ENCODE measurements at regions not wholly inside any gene's neighbourhood (a gene's known extent, or its start where the extent isn't known, plus 50 kb on each side); places are given as distances from the start of the nearest gene placed in this dataset.

GRCh38 chr1:64340361-64340760 lies 129.6 kb upstream of the CACHD1 start:
- Histone ChIP-seq H3K9ac (ENCODE audit: low read depth in 1 of 2, low read length in 2 of 2) (no peak overlapping the region), H3K27me3 (ENCODE audit: control insufficient read depth in 4 of 4, insufficient read depth in 4 of 4, low read length in 3 of 4) (no peaks in the 10 kb centered on the region), H3K27ac (ENCODE audit: low read depth in 1 of 2, low read length in 2 of 2) (no peak overlapping the region), H3K4me3 (ENCODE audit: low read depth in 1 of 3, low read length in 3 of 3) (no peak overlapping the region), H3K4me1 (ENCODE audit: control insufficient read depth in 4 of 4, insufficient read depth in 4 of 4, low read length in 3 of 4) (no peaks in the 10 kb centered on the region), H3K36me3 (ENCODE audit: control insufficient read depth in 4 of 4, insufficient read depth in 3 of 4, low read depth in 1 of 4, low read length in 3 of 4) (no peaks in the 10 kb centered on the region), H3K9me3 (ENCODE audit: control insufficient read depth in 4 of 4, low read length in 3 of 4) (no peaks in the 10 kb centered on the region)
- no peak for DNase-seq (ENCODE audit: low spot score)
- TF ChIP-seq ATF3 (IDR thresholded peaks at IDR 0.05) = no peak
- no peak for TF ChIP-seq NR2F2 (IDR thresholded peaks at IDR 0.05)
- TF ChIP-seq EGR1 (IDR thresholded peaks at IDR 0.05; ENCODE audit: low read depth in 2 of 2) = no peak
- TF ChIP-seq GABPA (IDR thresholded peaks at IDR 0.05 in 1 of 2, conservative IDR thresholded peaks at IDR 0.05 in 1 of 2) = no peak
- no peak for TF ChIP-seq TAF1 (conservative IDR thresholded peaks at IDR 0.05)
- TF ChIP-seq SP1 (IDR thresholded peaks at IDR 0.05) = no peak
- TF ChIP-seq CTCF (IDR thresholded peaks at IDR 0.05; ENCODE audit: low read depth, low read length, missing input control) = no peak
- TF ChIP-seq HNF4G (IDR thresholded peaks at IDR 0.05) = no peak
- no peak for TF ChIP-seq HNF4A (conservative IDR thresholded peaks at IDR 0.05)
- 93% methylated on average over 2 of the region's 2 CpGs for WGBS

- Histone ChIP-seq H3K4me3 (ENCODE audit: low read depth in 1 of 3, low read length in 3 of 3) (no peak overlapping the region), H3K36me3 (ENCODE audit: control insufficient read depth in 4 of 4, insufficient read depth in 3 of 4, low read depth in 1 of 4, low read length in 3 of 4) (no peaks in the 10 kb centered on the region), H3K4me1 (ENCODE audit: control insufficient read depth in 4 of 4, insufficient read depth in 4 of 4, low read length in 3 of 4) (no peaks in the 10 kb centered on the region), H3K27ac (ENCODE audit: low read depth in 1 of 2, low read length in 2 of 2) (no peak overlapping the region), H3K27me3 (ENCODE audit: control insufficient read depth in 4 of 4, insufficient read depth in 4 of 4, low read length in 3 of 4) (no peaks in the 10 kb centered on the region), H3K9me3 (ENCODE audit: control insufficient read depth in 4 of 4, low read length in 3 of 4) (no peaks in the 10 kb centered on the region), H3K9ac (ENCODE audit: low read depth in 1 of 2, low read length in 2 of 2) (no peak overlapping the region)
- 79% methylated on average over 6 of the region's 6 CpGs for whole genome bisulfite sequencing
- no peak for DNase-seq (ENCODE audit: low spot score)
- TF ChIP-seq HNF4G (IDR thresholded peaks at IDR 0.05) (no peak), MAX (IDR thresholded peaks at IDR 0.05) (no peak), HNF4A (conservative IDR thresholded peaks at IDR 0.05) (no peak), ATF3 (IDR thresholded peaks at IDR 0.05) (no peak), EGR1 (IDR thresholded peaks at IDR 0.05; ENCODE audit: low read depth in 2 of 2) (no peak)
Observed at GRCh38 chr1:64343105-64343822, 126.7 kb upstream of the CACHD1 start.

- no peak overlapping the region for H3K27ac ChIP-seq (ENCODE audit: low read depth in 1 of 2, low read length in 2 of 2)
- H3K9ac ChIP-seq (ENCODE audit: low read depth in 1 of 2, low read length in 2 of 2) = no peak overlapping the region
- no peaks in the 10 kb centered on the region for H3K4me1 ChIP-seq (ENCODE audit: control insufficient read depth in 4 of 4, insufficient read depth in 4 of 4, low read length in 3 of 4)
- DNase-seq (ENCODE audit: low spot score) = no peak
- no peaks in the 10 kb centered on the region for H3K27me3 ChIP-seq (ENCODE audit: control insufficient read depth in 4 of 4, insufficient read depth in 4 of 4, low read length in 3 of 4)
- H3K4me3 ChIP-seq (ENCODE audit: low read depth in 1 of 3, low read length in 3 of 3) = no peak overlapping the region
- WGBS = 75% methylated on average over 3 of the region's 3 CpGs
- H3K36me3 ChIP-seq (ENCODE audit: control insufficient read depth in 4 of 4, insufficient read depth in 3 of 4, low read depth in 1 of 4, low read length in 3 of 4) = no peaks in the 10 kb centered on the region
- no peaks in the 10 kb centered on the region for H3K9me3 ChIP-seq (ENCODE audit: control insufficient read depth in 4 of 4, low read length in 3 of 4)
- no peak for TF ChIP-seq YY1 (IDR thresholded peaks at IDR 0.05)
- TF ChIP-seq SP1 (IDR thresholded peaks at IDR 0.05) = no peak
- no peak for TF ChIP-seq HNF4G (IDR thresholded peaks at IDR 0.05)
- no peak for TF ChIP-seq REST (IDR thresholded peaks at IDR 0.05)
- no peak for TF ChIP-seq MAX (IDR thresholded peaks at IDR 0.05)
- TF ChIP-seq EGR1 (IDR thresholded peaks at IDR 0.05; ENCODE audit: low read depth in 2 of 2) = no peak
- TF ChIP-seq FOXA1 (IDR thresholded peaks at IDR 0.05) = no peak
Observed at GRCh38 chr1:64343823-64344190, 126.1 kb upstream of the CACHD1 start.
